NT2/D1 (cell line): ENCODE measurements at regions not wholly inside any gene's neighbourhood (a gene's known extent, or its start where the extent isn't known, plus 50 kb on each side); places are given as distances from the start of the nearest gene placed in this dataset.

ENCODE experiments used
- DNase-seq: peaks from one replicate; pipeline ENCODE4 v3.0.0-alpha.2; 2011; ENCODE audit warnings: low read depth, low spot score
- H3K27me3 ChIP-seq: 2 replicates; pipeline ENCODE4 v1.6.0; 2011; ENCODE audit warnings: mild to moderate bottlenecking; ENCODE audit not compliant: insufficient read length, insufficient read depth
- H3K36me3 ChIP-seq: 2 replicates; pipeline ENCODE4 v1.6.1; 2011; ENCODE audit warnings: mild to moderate bottlenecking, low read length, mixed read lengths; ENCODE audit not compliant: insufficient read depth, insufficient read length
- H3K4me1 ChIP-seq: 2 replicates; pipeline ENCODE4 v1.5.1; 2011; ENCODE audit not compliant: insufficient read depth, insufficient read length
- H3K4me3 ChIP-seq: 2 replicates; pipeline ENCODE4 v1.5.1; 2011; ENCODE audit warnings: low read depth; ENCODE audit not compliant: insufficient read length
- H3K9ac ChIP-seq: 2 replicates; pipeline ENCODE4 v1.6.0; 2011; ENCODE audit warnings: low read depth; ENCODE audit not compliant: insufficient read length
- H3K9me3 ChIP-seq: 2 replicates; pipeline ENCODE4 v1.5.1; 2011; ENCODE audit warnings: mild to moderate bottlenecking, low read length; ENCODE audit not compliant: insufficient read depth
- SUZ12 ChIP-seq: IDR thresholded peaks from 2 replicates; pipeline ENCODE4 v1.6.1; 2011; ENCODE audit not compliant: insufficient read length, insufficient read depth; ENCODE audit errors: extremely low read depth
- YY1 ChIP-seq: IDR thresholded peaks from 2 replicates; pipeline ENCODE4 v1.6.1; 2011; ENCODE audit not compliant: insufficient read length, insufficient read depth
- ZNF274 ChIP-seq: IDR thresholded peaks from 2 replicates; pipeline ENCODE4 v1.6.1; 2011; ENCODE audit warnings: mild to moderate bottlenecking, low read depth, low read length

GRCh38 chr1:234676103-234676594 is 66.2 kb upstream of the IRF2BP2 start:
- H3K4me1 ChIP-seq: no peaks in the 10 kb centered on the region
- DNase-seq: peak; percentile 82
- H3K36me3 ChIP-seq: no peaks in the 10 kb centered on the region
- TF ChIP-seq YY1 (no peak), ZNF274 (no peak), SUZ12 (no peak)
- H3K9ac ChIP-seq: peak overlapping the region; percentile 62
- H3K4me3 ChIP-seq: peak overlapping the region; percentile 37
- H3K9me3 ChIP-seq: no peaks in the 10 kb centered on the region
- no peaks in the 10 kb centered on the region for H3K27me3 ChIP-seq

DNA sequence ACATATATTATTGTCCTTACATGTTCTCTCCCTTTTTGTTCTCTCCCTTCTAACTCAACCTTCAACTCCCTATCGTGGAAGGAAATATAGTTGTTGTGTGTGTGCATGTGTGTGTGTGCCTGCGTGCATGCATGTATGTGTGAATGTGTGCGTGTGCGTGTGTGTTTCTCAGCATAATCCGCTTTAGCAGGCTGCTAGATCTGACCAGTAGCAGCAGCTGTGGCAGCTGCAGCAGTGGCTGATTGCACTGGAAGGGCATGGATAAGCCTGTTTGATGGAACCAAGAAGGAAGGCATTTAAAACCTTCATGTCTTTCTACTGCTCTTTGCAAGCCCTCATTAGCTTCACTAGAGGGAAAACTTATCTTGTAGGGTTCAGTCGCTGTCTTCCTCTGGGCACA is 65.6 kb upstream of the IRF2BP2 start:
- TF ChIP-seq YY1: no peak
- TF ChIP-seq ZNF274: no peak
- no peak for TF ChIP-seq SUZ12
- no peak overlapping the region for H3K4me3 ChIP-seq
- no peak for DNase-seq
- no peaks in the 10 kb centered on the region for H3K27me3 ChIP-seq
- no peaks in the 10 kb centered on the region for H3K4me1 ChIP-seq
- H3K9ac ChIP-seq: no peak overlapping the region
- H3K36me3 ChIP-seq: no peaks in the 10 kb centered on the region
- H3K9me3 ChIP-seq: no peaks in the 10 kb centered on the region

DNA sequence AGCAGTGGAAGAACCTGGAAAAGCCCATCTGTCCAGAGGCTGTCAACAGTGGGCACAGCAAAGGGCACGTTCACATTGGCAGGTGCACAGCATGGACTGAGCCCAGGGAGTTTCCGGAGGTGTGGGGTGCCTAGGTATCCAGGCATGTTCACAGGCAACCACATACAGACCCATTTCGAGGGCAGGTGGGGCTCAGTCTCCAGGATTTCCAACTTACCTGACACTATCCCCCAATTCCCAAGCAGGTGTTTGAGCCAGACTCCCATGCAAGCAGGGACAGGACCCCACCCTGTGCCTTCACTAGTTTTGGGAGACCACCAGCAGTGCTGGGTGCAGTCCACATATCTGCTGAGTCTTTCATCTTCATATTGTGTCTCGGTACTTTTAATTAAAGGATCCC is 65.0 kb upstream of the IRF2BP2 start:
- no peak for DNase-seq
- no peaks in the 10 kb centered on the region for H3K36me3 ChIP-seq
- no peak overlapping the region for H3K4me3 ChIP-seq
- no peaks in the 10 kb centered on the region for H3K9me3 ChIP-seq
- no peaks in the 10 kb centered on the region for H3K4me1 ChIP-seq
- no peak overlapping the region for H3K9ac ChIP-seq
- H3K27me3 ChIP-seq: no peaks in the 10 kb centered on the region
- no peak for TF ChIP-seq ZNF274
- TF ChIP-seq SUZ12: no peak
- no peak for TF ChIP-seq YY1

- Histone ChIP-seq H3K36me3 (no peaks in the 10 kb centered on the region), H3K9ac (no peak overlapping the region), H3K4me1 (no peaks in the 10 kb centered on the region), H3K27me3 (no peaks in the 10 kb centered on the region), H3K9me3 (no peaks in the 10 kb centered on the region), H3K4me3 (no peak overlapping the region)
- TF ChIP-seq ZNF274 (no peak), YY1 (no peak), SUZ12 (no peak)
- DNase-seq: no peak
These were observed 64.3 kb upstream of the IRF2BP2 start for GRCh38 chr1:234674218-234674815.

DNA sequence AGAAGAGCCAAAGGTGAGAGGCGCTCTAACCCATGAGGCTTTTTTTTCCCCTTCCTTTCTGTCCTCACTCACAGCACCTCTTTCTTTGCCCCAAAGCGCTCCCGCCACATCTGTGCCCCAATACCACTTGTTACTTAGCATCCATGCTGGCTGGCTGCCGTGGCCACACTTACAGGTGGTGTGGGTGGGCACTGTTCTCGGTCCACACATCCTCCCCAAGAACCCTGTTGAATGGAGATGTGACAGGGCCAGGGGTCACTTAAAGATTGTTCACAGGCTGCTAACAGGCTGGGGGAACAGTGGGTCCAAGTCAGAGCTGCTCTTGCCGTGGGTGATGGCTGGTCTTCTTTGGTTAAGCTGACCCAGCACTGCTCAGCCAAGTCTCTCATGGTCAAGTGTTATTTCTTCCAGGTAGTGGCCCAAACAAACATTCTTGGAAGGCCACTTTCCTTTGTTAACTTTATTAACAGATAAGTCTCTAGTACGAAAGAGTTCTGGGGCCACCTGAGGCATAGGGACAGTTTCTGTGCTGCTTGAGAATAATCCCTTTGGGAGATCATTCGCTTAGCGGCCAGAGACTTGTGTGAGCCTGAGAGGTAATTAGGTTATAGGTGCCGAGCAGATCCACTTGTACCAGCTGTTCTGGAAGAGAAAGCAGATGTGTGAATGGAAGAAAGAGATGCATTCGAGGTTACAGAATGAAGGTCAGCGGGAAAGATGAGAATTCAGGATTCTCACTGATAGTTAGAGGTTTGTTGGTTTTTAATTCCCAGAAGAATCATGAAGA is 62.6 kb upstream of the IRF2BP2 start:
- 0 out of 2 replicates have a peak, but pooled peaks cover 4% of the 10 kb centered on the region for H3K9me3 ChIP-seq
- TF ChIP-seq ZNF274 (no peak), SUZ12 (no peak)
- no peaks in the 10 kb centered on the region for H3K27me3 ChIP-seq
- no peaks in the 10 kb centered on the region for H3K4me1 ChIP-seq
- no peak overlapping the region for H3K9ac ChIP-seq
- H3K36me3 ChIP-seq: no peaks in the 10 kb centered on the region
- H3K4me3 ChIP-seq: no peak overlapping the region
- no peak for DNase-seq

DNA sequence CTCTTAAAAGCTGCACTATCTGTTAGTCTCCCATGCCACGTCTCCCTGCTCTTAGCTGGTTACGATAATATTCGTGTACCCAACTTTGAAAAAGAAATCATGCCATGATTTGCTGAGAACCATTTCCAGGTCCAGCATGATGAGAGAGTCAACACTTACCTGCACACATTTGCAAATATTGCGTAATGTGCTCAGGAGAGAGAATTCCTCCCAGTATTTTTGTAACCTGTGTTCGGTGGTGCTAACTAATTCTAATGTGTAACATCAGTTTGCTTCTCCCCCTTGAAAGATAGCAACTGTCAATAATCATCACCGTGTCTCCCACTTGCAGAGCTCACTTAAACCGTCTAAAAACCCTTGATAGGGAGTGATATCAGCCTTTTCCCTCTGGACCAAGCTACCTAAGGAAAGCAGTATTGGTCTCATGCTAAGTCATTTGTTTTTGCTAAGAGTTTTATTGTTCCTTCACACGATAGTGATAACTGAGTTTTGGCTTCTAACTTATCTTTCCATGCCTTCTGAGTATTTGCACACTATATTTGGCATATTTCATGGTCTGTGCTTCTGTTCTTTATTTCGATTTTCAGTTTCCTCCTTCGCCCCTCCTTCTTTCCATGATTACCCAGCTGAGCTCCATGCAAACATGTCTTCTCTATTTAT is 61.1 kb upstream of the IRF2BP2 start:
- Histone ChIP-seq H3K36me3 (no peaks in the 10 kb centered on the region), H3K9ac (no peak overlapping the region), H3K4me1 (no peaks in the 10 kb centered on the region), H3K4me3 (no peak overlapping the region), H3K27me3 (no peaks in the 10 kb centered on the region), H3K9me3 (0 out of 2 replicates have a peak, but pooled peaks cover 8% of the 10 kb centered on the region)
- no peak for DNase-seq
- no peak for TF ChIP-seq ZNF274
- no peak for TF ChIP-seq YY1
- no peak for TF ChIP-seq SUZ12

DNA sequence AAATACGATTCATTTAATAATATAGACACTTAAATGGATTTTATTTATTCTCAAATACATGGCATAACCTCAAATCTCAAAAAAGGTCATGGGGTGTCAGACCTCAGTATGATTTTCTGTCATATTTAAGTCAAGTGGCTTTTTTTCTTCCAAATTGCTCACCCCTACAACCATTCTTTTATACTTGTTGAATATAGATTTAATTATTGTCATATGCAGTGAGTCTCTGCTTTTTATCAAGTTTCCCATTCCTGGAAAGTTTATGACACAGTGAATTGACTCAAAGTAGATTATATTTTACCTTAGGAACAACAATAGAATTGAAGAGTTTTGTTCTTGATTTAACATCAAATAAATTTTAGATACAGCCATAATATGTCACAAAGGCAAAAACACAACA is 59.5 kb upstream of the IRF2BP2 start:
- no peak for DNase-seq
- TF ChIP-seq SUZ12: no peak
- no peak for TF ChIP-seq YY1
- TF ChIP-seq ZNF274: no peak
- Histone ChIP-seq H3K27me3 (no peaks in the 10 kb centered on the region), H3K9ac (no peak overlapping the region), H3K4me1 (no peaks in the 10 kb centered on the region), H3K36me3 (no peaks in the 10 kb centered on the region), H3K4me3 (no peak overlapping the region), H3K9me3 (0 out of 2 replicates have a peak, but pooled peaks cover 8% of the 10 kb centered on the region)
